ENCODE measurements at regions not wholly inside any gene's neighbourhood (a gene's known extent, or its start where the extent isn't known, plus 50 kb on each side); places are given as distances from the start of the nearest gene placed in this dataset.

- TF ChIP-seq POLR2A (IDR thresholded peaks at IDR 0.05) (no peak), CTCF (IDR thresholded peaks at IDR 0.05) (no peak)
Measured at GRCh38 chr7:156071612-156072011, 259.3 kb upstream of the SHH start.

Measured in breast epithelium (tissue), 3 donors.